ENCODE measurements at regions not wholly inside any gene's neighbourhood (a gene's known extent, or its start where the extent isn't known, plus 50 kb on each side); places are given as distances from the start of the nearest gene placed in this dataset.
A peak's percentile ranks its signal among the peaks of the same experiment; 100 is the strongest.
"Not testable (repeated sequence)": the region's sequence is repeated elsewhere in the genome, so short reads cannot be mapped to it uniquely, and the experiment has no call there.

DNA sequence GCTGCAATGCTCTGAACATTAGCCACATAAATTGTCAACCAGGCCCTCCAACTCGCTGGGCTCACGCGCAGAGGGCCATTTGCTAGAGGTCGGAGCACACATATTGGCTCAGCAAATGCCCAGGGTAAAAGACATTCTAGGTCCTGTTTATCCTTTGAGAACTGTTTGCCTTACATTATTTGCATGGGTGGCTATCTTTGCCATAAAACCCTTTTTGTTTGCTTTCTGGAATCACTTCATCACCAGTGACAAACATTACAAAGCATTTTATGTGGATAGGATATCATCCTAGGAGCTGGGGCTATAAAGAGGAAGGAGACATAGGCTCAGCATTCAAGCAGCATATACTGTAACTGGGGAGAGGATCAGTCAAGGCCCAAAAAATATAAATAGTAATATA, 149.2 kb upstream of the RAI2 start:
- FAIRE-seq (no peak), DNase-seq (ENCODE audit: low spot score) (no peak)

DNA sequence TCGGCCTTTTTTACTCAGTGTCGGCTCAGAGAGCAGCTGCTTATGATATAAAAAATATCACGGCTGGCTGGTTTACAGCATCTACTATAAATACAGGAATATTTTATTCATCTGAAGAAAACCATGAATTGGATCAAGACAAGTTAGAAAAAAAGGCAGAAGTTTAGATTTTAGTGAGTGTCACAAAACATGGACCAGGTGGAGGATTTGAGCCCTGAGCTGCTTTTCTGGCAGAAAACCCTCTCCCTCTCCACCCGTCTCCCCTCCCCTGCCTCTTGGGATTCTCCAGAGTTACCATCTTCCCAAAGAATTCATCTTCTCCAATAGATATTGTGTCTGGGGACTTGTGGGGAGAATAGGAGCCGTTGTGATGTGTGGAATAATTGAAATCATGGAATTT, 142.8 kb upstream of the RAI2 start:
- FAIRE-seq, result no peak
- DNase-seq (ENCODE audit: low spot score), result no peak

DNA sequence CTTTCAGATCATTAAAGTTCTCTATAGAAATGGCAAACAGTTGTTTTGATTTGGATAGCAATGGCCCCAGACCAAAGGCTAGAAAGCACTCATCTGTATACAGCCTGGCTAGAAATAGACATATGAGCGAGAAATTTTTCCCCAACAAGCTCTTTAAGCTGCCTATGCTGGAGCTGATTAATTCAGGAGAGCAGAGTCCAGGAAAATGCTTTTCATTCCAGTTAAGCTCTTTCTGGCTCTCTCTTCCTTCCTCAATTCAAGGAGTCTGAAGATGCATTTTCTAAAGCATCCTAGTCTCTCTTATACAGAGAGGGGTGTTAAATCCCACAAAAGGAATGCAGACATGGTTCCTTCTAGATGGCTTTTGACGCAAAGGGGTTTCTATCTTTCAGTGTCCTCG, 141.7 kb upstream of the RAI2 start:
- DNase-seq (ENCODE audit: low spot score) (no peak), FAIRE-seq (no peak)

- no peak for DNase-seq (ENCODE audit: low spot score)
- FAIRE-seq, result no peak
Observed at GRCh38 chrX:17994429-17994828, 133.3 kb upstream of the RAI2 start.

GRCh38 chrX:17993062-17993461, 132.0 kb upstream of the RAI2 start:
- no peak for FAIRE-seq
- no peak for DNase-seq (ENCODE audit: low spot score)

DNA sequence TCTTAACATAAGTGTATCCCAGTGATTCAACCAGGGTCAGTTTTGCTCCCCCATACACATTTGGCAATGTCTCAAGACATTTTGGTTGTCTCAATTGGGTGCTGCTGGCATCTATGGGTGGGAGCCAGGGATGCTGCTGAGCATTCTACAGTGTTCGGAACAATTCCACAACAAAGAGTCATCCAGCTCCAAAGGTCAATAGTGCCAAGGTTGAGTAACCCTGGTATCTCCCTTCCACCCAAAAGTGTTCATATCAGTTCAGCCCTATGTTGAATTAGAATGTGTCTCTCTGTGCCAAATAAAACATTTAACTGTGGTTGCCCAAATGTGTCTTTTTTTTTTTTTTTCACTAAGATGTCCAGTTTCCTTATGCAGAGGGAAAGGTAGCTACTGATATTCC, 129.4 kb upstream of the RAI2 start:
- FAIRE-seq, result no peak
- DNase-seq (ENCODE audit: low spot score), result peak; percentile 3

DNA sequence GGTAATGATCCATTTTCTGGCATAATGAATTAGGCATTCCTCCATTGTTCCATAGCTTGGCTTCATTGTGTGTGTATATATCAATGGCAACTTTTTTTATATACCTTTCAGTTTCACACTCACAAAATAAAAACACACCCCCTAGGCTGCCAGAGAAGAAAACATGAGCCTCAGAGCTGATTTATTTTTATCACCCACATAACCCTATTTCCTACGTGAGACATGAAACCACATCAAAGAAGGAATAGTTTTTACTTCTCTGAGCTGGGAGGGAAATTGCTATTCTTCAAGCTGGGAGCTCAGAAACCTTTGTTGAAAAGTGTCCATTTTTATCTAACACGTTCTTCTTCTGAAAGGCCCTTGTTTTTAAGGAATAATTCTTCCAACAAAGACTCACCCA, 126.7 kb upstream of the RAI2 start:
- FAIRE-seq (no peak), DNase-seq (ENCODE audit: low spot score) (no peak)

- FAIRE-seq, result no peak
- DNase-seq (ENCODE audit: low spot score), result no peak
Observed at GRCh38 chrX:17986977-17987376, 125.9 kb upstream of the RAI2 start.

GRCh38 chrX:17986440-17986839, 125.3 kb upstream of the RAI2 start:
- no peak for FAIRE-seq
- DNase-seq (ENCODE audit: low spot score), result no peak

- FAIRE-seq, result no peak
- DNase-seq (ENCODE audit: low spot score), result no peak
Observed at GRCh38 chrX:17984415-17984814, 123.3 kb upstream of the RAI2 start.

- FAIRE-seq, result no peak
- DNase-seq (ENCODE audit: low spot score), result no peak
Observed at GRCh38 chrX:17983389-17983788, 122.3 kb upstream of the RAI2 start.

GRCh38 chrX:17977696-17978095, 116.6 kb upstream of the RAI2 start:
- FAIRE-seq (no peak), DNase-seq (ENCODE audit: low spot score) (no peak)

DNA sequence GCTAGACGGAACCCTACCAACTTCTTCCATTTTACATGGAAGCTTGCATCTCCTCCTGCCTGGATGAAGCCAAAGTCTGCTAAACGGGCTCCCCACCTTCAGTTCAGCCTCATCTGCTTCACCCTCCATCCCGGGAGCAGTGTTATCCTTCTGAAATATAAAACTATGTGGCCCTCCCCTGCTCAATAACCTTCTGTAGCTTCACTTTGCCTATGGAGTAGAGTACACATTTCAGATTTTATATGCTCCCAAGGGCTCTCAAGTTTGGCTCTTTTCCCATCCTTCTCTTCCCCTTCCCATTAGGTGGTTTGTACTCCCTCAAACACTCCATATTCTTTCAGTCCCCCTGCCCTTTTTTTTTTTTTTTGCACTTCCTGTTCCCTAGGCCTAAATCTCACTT, 115.9 kb upstream of the RAI2 start:
- DNase-seq (ENCODE audit: low spot score), result no peak

GRCh38 chrX:17975349-17975748, 114.3 kb upstream of the RAI2 start:
- FAIRE-seq; DNase-seq (ENCODE audit: low spot score): not testable (repeated sequence)

More for the DNA sequence above, 115.9 kb upstream of the RAI2 start:
- FAIRE-seq, result no peak

- FAIRE-seq (no peak), DNase-seq (ENCODE audit: low spot score) (no peak)
Observed at GRCh38 chrX:17968367-17968766, 107.3 kb upstream of the RAI2 start.

DNA sequence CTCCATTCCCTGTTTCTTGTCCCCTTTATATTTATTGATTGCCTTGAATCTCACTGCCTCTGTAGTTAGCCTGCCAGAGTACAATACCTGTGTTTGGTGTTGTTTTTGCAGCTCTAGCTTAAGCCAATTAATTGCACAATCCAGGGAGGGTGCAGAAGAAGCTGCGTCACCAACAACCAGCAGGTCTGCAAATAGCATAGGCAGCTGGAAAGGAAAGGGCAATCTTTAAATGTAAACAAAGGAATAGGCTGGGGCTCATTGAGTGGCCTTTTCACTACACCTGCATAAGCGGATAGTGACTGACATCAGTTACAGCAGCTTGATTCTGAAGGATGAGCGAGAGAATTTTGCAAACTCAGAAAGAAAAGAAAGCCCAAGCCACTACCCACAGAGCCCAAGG, 106.8 kb upstream of the RAI2 start:
- DNase-seq (ENCODE audit: low spot score), result no peak
- no peak for FAIRE-seq

DNA sequence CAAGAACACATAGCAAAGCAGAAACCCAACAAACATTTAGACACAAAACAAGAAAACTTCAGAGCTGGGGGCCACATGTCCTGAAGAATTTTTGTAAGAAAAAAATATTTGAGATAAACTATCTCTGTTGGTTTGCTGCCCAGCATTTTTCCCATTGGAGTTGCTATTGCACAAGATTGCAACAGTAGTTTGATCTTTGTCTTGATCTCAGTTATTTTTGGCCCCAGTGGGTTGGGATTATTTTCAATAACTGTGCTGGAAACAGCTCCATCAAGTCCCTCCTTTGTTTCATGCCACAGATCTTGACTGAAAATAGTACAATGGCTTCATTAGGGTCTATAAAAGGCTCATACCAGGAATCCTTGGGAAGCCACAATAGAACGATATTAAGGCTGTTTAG, 103.8 kb upstream of the RAI2 start:
- no peak for FAIRE-seq
- DNase-seq (ENCODE audit: low spot score), result no peak

DNA sequence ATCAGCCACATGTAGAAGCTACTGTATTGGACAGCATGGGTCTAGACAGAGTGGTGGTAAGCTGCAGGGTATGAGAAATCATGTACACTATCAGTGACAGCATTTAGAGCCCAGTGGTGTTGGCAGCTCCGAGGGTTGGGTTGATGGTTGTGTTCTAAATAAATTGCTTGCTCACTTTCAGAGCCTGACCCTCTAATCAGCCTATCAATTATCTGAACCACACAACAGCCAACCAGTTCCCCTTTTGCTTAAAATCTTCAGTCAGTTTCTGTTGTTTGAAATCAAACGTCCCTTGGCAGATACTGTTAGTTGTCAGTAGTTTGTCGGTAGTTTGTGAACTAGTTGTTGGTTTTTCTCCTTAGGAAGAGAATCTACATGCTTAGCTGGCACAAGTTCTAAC, 99.8 kb upstream of the RAI2 start:
- DNase-seq (ENCODE audit: low spot score), result no peak
- FAIRE-seq, result no peak

- DNase-seq (ENCODE audit: low spot score), result no peak
- FAIRE-seq, result no peak
Observed at GRCh38 chrX:17944833-17945497, 83.9 kb upstream of the RAI2 start.

DNA sequence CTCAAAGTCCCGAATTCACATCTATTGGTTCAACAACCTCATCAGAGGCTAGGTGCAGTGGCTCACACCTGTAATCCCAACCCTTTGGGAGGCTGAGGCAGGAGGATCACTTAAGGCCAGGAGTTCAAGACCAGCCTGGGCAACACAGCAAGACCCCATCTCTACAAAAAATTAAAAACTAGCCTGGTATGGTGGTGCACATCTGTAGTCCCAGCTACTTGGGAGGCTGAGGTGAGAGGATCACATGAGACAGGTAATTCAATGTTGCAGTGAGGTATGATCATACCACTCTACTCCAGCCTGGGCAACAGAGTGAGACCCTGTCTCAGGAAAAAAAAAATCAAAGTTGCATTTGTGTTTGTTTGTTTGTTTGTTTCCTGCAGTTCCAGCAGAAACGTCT, 80.1 kb upstream of the RAI2 start:
- not testable (repeated sequence) for FAIRE-seq; DNase-seq (ENCODE audit: low spot score)

DNA sequence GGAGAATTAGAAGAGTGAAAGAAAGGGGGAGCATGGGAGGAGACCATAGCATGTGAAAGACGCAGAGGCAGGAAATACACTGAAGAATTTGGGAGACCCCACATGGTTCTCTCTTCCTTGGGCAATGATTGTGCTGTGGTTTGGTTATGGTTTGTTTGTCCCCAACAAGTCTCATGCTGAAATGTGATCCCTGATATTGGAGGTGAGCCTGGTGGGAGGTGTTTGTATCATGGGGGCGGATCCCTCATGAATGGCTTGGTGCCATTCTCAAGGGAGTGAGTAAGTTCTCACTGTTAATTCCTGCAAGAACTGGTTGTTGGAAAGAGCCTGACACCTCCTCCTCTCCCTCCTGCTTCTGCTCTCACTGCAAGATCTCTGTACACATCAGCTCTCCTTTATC, 78.6 kb upstream of the RAI2 start:
- FAIRE-seq (no peak), DNase-seq (ENCODE audit: low spot score) (no peak)

- no peak for FAIRE-seq
- no peak for DNase-seq (ENCODE audit: low spot score)
Observed at GRCh38 chrX:17933856-17934255, 72.8 kb upstream of the RAI2 start.

- DNase-seq (ENCODE audit: low spot score) (no peak), FAIRE-seq (no peak)
Observed at GRCh38 chrX:17932781-17933180, 71.7 kb upstream of the RAI2 start.

DNA sequence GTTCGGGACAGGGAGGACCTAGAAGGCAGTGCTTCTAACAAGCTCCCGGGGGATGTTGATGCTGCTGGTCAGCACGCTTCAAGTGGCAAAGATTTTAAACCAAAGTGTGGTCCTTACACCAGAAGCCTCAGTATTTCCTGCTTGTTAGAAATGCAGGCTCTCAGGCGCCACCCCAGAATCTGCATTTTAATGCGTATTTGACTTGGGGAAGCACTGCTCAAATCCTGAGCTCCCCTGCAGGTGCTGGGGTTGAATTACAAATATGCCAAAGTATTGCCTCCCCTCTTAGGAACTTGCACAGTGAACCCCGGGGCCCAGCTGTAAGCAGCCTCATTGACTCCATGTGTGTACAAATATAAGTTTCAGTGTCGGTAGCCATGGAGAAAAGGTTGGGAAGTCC, 70.8 kb upstream of the RAI2 start:
- no peak for FAIRE-seq

More for the DNA sequence above, 70.8 kb upstream of the RAI2 start:
- DNase-seq (ENCODE audit: low spot score), result no peak

Measured in RCC 7860 (cell line).